GM12878 (cell line): ENCODE measurements at regions not wholly inside any gene's neighbourhood (a gene's known extent, or its start where the extent isn't known, plus 50 kb on each side); places are given as distances from the start of the nearest gene placed in this dataset.

Source experiments
- ATAC-seq: fragments of 200-7000 bp; cut with Tn5 transposase; 3 replicates; pipeline ENCODE4 v1.9.1; 2020; ENCODE audit warnings: mild to moderate bottlenecking, moderate library complexity
- BruUV-seq: library from RNA; stranded (reverse); fragments of 400-500 nt; replicated peaks from 2 replicates; lab custom pipeline; 2021; lab: Mats Ljungman, UMichigan
- CTCF ChIA-PET: fragments of 300-600 bp; sonication (Branson Sonifier 250); formaldehyde crosslinking; extraction: SDS; loops from one replicate; lab custom pipeline; 2021; ENCODE audit warnings: inconsistent platforms; lab: Yijun Ruan, JAX
- POLR2A ChIA-PET: fragments of 350-600 bp; formaldehyde crosslinking; extraction: SDS; loops from one replicate; lab custom pipeline; 2021; ENCODE audit warnings: inconsistent platforms; lab: Charles Lee
- RAD21 ChIA-PET: fragments of 300-600 bp; sonication (Branson Sonifier 250); formaldehyde crosslinking; loops from one replicate; lab custom pipeline; 2023; ENCODE audit warnings: antibody characterized with exemption; ENCODE audit not compliant: unreplicated experiment; lab: Charles Lee
- SMC1A ChIA-PET: fragments of 300-600 bp; sonication (Branson Sonifier 250); formaldehyde crosslinking; loops from one replicate; lab custom pipeline; 2023; ENCODE audit not compliant: unreplicated experiment, uncharacterized antibody; lab: Charles Lee
- DNase-seq: peaks from one replicate; pipeline ENCODE4 v3.0.0-alpha.2; 2011; ENCODE audit warnings: low read depth, low spot score
- FAIRE-seq: peaks from 3 replicates; lab custom pipeline; 2011; peaks lifted over from hg19 to GRCh38; lab: Jason Lieb, UNC
- H2AFZ ChIP-seq: 2 replicates; pipeline ENCODE4 v1.6.0; 2011; ENCODE audit warnings: low read depth, low read length, control low read depth; ENCODE audit not compliant: control insufficient read depth
- H3K27ac ChIP-seq: 2 replicates; pipeline ENCODE4 v1.5.1; 2011; ENCODE audit warnings: control low read depth; ENCODE audit not compliant: control insufficient read depth, insufficient read depth
- H3K27me3 ChIP-seq, 2 experiments: replicated peaks in 1 of 2; 2 replicates each; pipeline versions ENCODE4 v1.6.0 to v1.6.1; 2011; ENCODE audit warnings: low read length in 1 of 2; ENCODE audit not compliant: control insufficient read depth in 2 of 2, insufficient read depth in 2 of 2
- H3K36me3 ChIP-seq, 2 experiments: 2 replicates each; pipeline ENCODE4 v1.5.1; 2011; ENCODE audit warnings: low read length in 1 of 2; ENCODE audit not compliant: control insufficient read depth in 2 of 2, insufficient read depth in 2 of 2
- H3K4me1 ChIP-seq: 2 replicates; pipeline ENCODE4 v1.6.1; 2011; ENCODE audit warnings: mild to moderate bottlenecking, low read length, moderate library complexity, mixed read lengths; ENCODE audit not compliant: control insufficient read depth, insufficient read depth
- H3K4me2 ChIP-seq: 2 replicates; pipeline ENCODE4 v1.6.0; 2011; ENCODE audit warnings: control low read depth; ENCODE audit not compliant: control insufficient read depth, insufficient read depth
- H3K4me3 ChIP-seq: fragments of 200-600 bp; sonication (generic); 2 replicates; pipeline ENCODE4 v1.5.1; 2016
- H3K79me2 ChIP-seq: 2 replicates; pipeline ENCODE4 v1.6.0; 2011; ENCODE audit warnings: low read length; ENCODE audit not compliant: control insufficient read depth, insufficient read depth
- H3K9ac ChIP-seq: 2 replicates; pipeline ENCODE4 v1.8.0; 2011; ENCODE audit warnings: low read length, control low read depth, mixed read lengths; ENCODE audit not compliant: control insufficient read depth, insufficient read depth
- H3K9me3 ChIP-seq: replicated peaks from 3 replicates; pipeline ENCODE4 v1.5.1; 2011; ENCODE audit warnings: mild to moderate bottlenecking, low read length; ENCODE audit not compliant: control insufficient read depth, insufficient read depth
- H4K20me1 ChIP-seq: 2 replicates; pipeline ENCODE4 v1.6.0; 2011; ENCODE audit not compliant: control insufficient read depth, insufficient read depth
- BRCA1 ChIP-seq: IDR thresholded peaks from 2 replicates; pipeline ENCODE4 v1.6.1; 2011; ENCODE audit warnings: low read depth, low read length, improper control_type of control experiment
- FOXK2 ChIP-seq: fragments of 450-650 bp; IDR thresholded peaks from 2 replicates; pipeline ENCODE4 v1.6.1; 2017; ENCODE audit warnings: mild to moderate bottlenecking, moderate library complexity
- HCFC1 ChIP-seq: fragments of 150-350 bp; IDR thresholded peaks from 2 replicates; pipeline ENCODE4 v1.6.1; 2014; ENCODE audit warnings: low read length
- JUNB ChIP-seq: IDR thresholded peaks from 2 replicates; pipeline ENCODE4 v1.6.1; 2016; ENCODE audit warnings: antibody characterized with exemption, mild to moderate bottlenecking
- MEF2B ChIP-seq: fragments of 450-650 bp; IDR thresholded peaks from 2 replicates; pipeline ENCODE4 v1.6.1; 2018; ENCODE audit warnings: mild to moderate bottlenecking, moderate library complexity; ENCODE audit not compliant: partially characterized antibody, poor library complexity, severe bottlenecking
- MTA2 ChIP-seq: fragments of 450-650 bp; IDR thresholded peaks from 2 replicates; pipeline ENCODE4 v1.6.1; 2016; ENCODE audit warnings: low read depth, mild to moderate bottlenecking, moderate library complexity
- NFYB ChIP-seq: IDR thresholded peaks from 2 replicates; pipeline ENCODE4 v1.6.1; 2011; ENCODE audit warnings: low read depth, mild to moderate bottlenecking, low read length, improper control_type of control experiment, moderate library complexity; ENCODE audit not compliant: insufficient read depth
- NR2F1 ChIP-seq: fragments of 450-650 bp; conservative IDR thresholded peaks from 2 replicates; pipeline ENCODE4 v1.6.1; 2017; ENCODE audit warnings: mild to moderate bottlenecking
- POLR2A ChIP-seq: IDR thresholded peaks from 2 replicates; pipeline ENCODE4 v1.6.1; 2011; ENCODE audit warnings: low read depth, mild to moderate bottlenecking, low read length
- RB1 ChIP-seq: fragments of 450-650 bp; formaldehyde crosslinking; IDR thresholded peaks from 2 replicates; pipeline ENCODE4 v1.6.1; 2017; ENCODE audit warnings: mild to moderate bottlenecking, borderline replicate concordance
- SIX5 ChIP-seq: IDR thresholded peaks from 2 replicates; pipeline ENCODE4 v1.6.1; 2011; ENCODE audit warnings: mild to moderate bottlenecking, low read depth, low read length, moderate library complexity; ENCODE audit not compliant: severe bottlenecking
- SREBF1 ChIP-seq: IDR thresholded peaks from 2 replicates; pipeline ENCODE4 v1.6.1; 2012; ENCODE audit warnings: mild to moderate bottlenecking, low read length
- SRF ChIP-seq, 2 experiments: IDR thresholded peaks; 2 replicates each; pipeline ENCODE4 v1.6.1; 2011; ENCODE audit warnings: low read depth in 2 of 2, low read length in 2 of 2, mild to moderate bottlenecking in 1 of 2, moderate library complexity in 1 of 2
- TARDBP ChIP-seq: IDR thresholded peaks from 2 replicates; pipeline ENCODE4 v1.6.1; 2016; ENCODE audit warnings: borderline replicate concordance
- WGBS: methylation state at CpG from one replicate; pipeline ENCODE4 v1.1.6; 2016; ENCODE audit warnings: low lambda C conversion rate; ENCODE audit not compliant: insufficient replicate concordance, insufficient coverage; ENCODE audit errors: missing lambda C conversion rate; 5-methylcytosine and 5-hydroxymethylcytosine counted together
- in situ Hi-C: fragments of 300-500 bp; cut with MboI; formaldehyde crosslinking; loops from 9 replicates; pipeline ENCODE4 v1.14.3; 2018; ENCODE audit warnings: mixed read lengths
- intact Hi-C: fragments of 100-400 bp; cut with micrococcal nuclease; formaldehyde crosslinking; loops from one replicate; pipeline ENCODE4 v1.14.2; 2022; ENCODE audit not compliant: unreplicated experiment
- TF ChIP-seq, protein P1 (sequence below): IDR thresholded peaks from 2 replicates; pipeline ENCODE4 v1.6.1; 2011; ENCODE audit warnings: low read depth, low read length, improper control_type of control experiment, borderline replicate concordance
- TF ChIP-seq, protein P2 (sequence below): IDR thresholded peaks from 2 replicates; pipeline ENCODE4 v1.6.1; 2012; ENCODE audit warnings: mild to moderate bottlenecking, low read depth, low read length

- ChIA-PET RAD21 (interaction anchor here (1.4 to 1.8 kb wide), 2 partner anchors 13 to 836 kb away, joined by 3 to 6 read pairs; no protein-coding TSS in a partner anchor), POLR2A (interaction anchor here (0.9 kb wide), 1 partner anchor 20 kb away, joined by 3 read pairs; no protein-coding TSS in a partner anchor), SMC1A (interaction anchor here (0.7 to 1.5 kb wide), 5 partner anchors 13 to 60 kb away, joined by 3 to 5 read pairs (median 3); no protein-coding TSS in a partner anchor), CTCF (interaction anchor here (1.2 kb wide), 2 partner anchors 10 to 518 kb away, joined by 3 to 4 read pairs; no protein-coding TSS in a partner anchor)
- Histone ChIP-seq H3K4me2 (no peak overlapping the region), H3K9ac (no peak overlapping the region), H3K4me1 (no peaks in the 10 kb centered on the region), H3K79me2 (no peaks in the 10 kb centered on the region), H3K36me3 (no peaks in the 10 kb centered on the region), H3K27ac (no peak overlapping the region), H2AFZ (no peak overlapping the region), H4K20me1 (no peaks in the 10 kb centered on the region), H3K9me3 (no peaks in the 10 kb centered on the region; the same call in 2 of the 3 replicates), H3K4me3 (no peak overlapping the region), H3K27me3 (no peaks in the 10 kb centered on the region)
- intact Hi-C loops: no loop called here
- peak; percentile 77 for ATAC-seq
- WGBS: 26% methylated on average over 12 of the region's 12 CpGs
- DNase-seq: no peak
- no peak for FAIRE-seq
- BruUV-seq: no TSS peak
- in situ Hi-C loops: no loop called here
- TF ChIP-seq NR2F1 (no peak), MTA2 (peak; percentile 16; the same call in 1 of the 2 replicates), TARDBP (no peak), SREBF1 (no peak), BRCA1 (no peak), MEF2B (no peak), FOXK2 (no peak), NFYB (peak; percentile 71), SRF (IDR thresholded peaks at IDR 0.05; ENCODE audit: low read depth in 2 of 2, low read length in 2 of 2) (no peak), SIX5 (no peak), JUNB (no peak), HCFC1 (no peak), RB1 (no peak), POLR2A (no peak)
- TF ChIP-seq, protein P1, sequence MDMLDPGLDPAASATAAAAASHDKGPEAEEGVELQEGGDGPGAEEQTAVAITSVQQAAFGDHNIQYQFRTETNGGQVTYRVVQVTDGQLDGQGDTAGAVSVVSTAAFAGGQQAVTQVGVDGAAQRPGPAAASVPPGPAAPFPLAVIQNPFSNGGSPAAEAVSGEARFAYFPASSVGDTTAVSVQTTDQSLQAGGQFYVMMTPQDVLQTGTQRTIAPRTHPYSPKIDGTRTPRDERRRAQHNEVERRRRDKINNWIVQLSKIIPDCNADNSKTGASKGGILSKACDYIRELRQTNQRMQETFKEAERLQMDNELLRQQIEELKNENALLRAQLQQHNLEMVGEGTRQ: no peak
- TF ChIP-seq, protein P2, sequence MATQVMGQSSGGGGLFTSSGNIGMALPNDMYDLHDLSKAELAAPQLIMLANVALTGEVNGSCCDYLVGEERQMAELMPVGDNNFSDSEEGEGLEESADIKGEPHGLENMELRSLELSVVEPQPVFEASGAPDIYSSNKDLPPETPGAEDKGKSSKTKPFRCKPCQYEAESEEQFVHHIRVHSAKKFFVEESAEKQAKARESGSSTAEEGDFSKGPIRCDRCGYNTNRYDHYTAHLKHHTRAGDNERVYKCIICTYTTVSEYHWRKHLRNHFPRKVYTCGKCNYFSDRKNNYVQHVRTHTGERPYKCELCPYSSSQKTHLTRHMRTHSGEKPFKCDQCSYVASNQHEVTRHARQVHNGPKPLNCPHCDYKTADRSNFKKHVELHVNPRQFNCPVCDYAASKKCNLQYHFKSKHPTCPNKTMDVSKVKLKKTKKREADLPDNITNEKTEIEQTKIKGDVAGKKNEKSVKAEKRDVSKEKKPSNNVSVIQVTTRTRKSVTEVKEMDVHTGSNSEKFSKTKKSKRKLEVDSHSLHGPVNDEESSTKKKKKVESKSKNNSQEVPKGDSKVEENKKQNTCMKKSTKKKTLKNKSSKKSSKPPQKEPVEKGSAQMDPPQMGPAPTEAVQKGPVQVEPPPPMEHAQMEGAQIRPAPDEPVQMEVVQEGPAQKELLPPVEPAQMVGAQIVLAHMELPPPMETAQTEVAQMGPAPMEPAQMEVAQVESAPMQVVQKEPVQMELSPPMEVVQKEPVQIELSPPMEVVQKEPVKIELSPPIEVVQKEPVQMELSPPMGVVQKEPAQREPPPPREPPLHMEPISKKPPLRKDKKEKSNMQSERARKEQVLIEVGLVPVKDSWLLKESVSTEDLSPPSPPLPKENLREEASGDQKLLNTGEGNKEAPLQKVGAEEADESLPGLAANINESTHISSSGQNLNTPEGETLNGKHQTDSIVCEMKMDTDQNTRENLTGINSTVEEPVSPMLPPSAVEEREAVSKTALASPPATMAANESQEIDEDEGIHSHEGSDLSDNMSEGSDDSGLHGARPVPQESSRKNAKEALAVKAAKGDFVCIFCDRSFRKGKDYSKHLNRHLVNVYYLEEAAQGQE: no peak
Measured at GRCh38 chr5:162268694-162269481, 201.3 kb downstream of the GABRG2 start.
